NCI-H146 treated with DMSO at 0.1 percent for 48 hours (cell line): ENCODE measurements at regions not wholly inside any gene's neighbourhood (a gene's known extent, or its start where the extent isn't known, plus 50 kb on each side); places are given as distances from the start of the nearest gene placed in this dataset.

ENCODE experiments used
- DNase-seq: peaks from one replicate; lab custom pipeline; 2025; ENCODE audit not compliant: unreplicated experiment; lab: John Stamatoyannopoulos, UW

DNA sequence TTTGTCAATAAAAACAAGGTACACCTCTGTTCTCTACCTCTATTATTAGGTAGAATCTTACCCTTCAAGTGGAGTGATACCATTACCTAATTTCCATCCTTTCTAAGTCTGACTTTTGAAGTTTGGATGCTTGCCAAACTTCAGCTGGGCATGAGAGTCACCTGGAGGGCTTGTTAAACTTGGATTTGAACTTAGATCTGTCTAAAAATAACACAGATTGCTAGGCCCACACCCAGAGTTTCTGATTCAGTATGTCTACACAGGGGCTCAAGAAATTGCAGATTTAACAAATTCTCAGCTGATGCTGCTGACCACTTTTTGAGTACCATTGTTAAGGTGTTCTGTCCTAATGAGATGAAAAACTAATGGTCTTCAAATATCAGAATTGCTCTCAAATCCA is 512.2 kb downstream of the LMO7 start:
- DNase-seq = no peak

DNA sequence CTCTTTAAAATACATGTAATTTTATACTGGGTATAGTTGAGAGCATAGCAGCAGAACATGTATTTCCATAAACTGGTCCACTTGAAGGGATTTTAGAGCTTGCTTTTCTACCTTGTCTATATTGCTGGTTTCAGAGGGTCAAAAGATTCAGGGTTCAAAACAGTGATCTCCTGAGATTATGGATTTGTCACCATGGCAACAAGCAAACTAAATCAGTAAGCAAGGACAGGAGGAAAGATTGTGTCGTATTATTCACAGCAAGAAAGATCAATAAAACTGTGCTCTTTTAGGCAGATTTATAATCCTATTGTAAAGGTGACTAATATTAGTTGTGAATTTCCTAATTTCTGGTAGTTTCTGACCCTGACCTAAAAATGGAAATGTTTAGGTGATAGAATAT is 496.4 kb downstream of the LMO7 start:
- no peak for DNase-seq

DNA sequence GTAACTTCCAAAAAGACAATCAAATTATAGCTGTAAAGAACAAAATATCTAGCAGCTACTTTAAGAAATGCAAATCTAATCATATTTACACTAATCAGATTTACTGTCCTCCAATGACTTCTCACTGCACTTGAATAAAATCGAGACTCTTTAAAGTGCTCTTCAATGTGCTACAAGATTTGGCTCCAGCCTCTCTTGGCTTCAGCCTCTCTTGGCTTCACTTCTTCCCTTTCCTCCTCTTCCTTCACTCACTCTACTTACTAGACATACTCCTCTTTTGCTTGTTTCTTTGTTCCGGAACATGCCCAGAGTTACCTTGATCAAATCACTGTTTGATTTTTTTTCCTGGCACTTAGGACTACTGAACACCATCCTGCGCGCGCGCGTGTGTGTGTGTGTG is 495.4 kb downstream of the LMO7 start:
- DNase-seq = no peak

DNA sequence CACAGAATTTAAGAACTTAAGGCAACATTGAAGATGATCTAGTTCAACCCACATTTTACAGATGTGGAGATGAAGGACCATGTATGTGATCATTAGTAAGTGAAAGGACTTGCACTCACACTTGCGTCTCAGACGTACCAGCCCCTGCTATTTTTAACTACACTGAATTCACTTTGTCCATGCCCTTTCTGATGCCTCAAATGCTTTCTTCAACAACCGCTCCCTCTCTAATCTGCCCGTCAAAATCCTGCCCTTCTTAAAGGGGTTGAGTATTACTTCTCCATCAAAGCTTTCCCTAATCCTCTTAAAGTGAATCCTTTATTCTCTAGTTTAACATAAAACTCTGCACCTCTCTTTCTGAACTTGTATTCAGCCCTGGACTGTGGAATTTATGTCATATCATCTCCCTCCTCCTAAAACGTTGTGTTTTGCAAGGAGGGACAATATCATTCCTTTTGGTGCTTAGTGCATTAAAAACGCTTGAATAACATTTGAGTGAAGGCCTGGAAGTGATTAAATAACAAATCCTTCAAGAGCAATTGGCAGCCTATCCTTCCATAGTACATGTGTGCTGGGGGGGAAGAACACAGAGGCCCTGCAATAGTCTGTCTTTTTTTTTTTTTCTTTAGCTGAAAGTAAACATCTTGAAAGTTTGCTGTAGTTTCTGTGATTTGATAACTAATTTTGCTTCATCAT is 493.3 kb downstream of the LMO7 start:
- no peak for DNase-seq

DNA sequence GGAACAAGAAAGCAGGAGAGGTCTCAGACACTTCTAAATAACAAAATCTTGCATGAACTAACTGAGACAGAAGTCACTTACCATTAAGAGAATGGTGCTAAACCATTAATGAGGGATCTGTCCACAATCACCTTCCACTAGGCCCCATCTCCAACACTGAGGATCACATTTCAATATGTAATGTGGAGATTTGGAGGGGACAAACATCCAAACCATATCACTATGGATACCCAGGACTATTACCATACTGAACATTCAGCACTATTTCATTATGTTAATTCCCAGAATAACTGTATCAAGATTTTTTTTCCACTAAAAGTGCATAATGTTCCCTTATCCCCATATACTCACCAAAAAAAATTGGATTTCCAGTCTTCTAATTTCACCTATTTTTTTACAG is 491.8 kb downstream of the LMO7 start:
- DNase-seq = no peak

DNA sequence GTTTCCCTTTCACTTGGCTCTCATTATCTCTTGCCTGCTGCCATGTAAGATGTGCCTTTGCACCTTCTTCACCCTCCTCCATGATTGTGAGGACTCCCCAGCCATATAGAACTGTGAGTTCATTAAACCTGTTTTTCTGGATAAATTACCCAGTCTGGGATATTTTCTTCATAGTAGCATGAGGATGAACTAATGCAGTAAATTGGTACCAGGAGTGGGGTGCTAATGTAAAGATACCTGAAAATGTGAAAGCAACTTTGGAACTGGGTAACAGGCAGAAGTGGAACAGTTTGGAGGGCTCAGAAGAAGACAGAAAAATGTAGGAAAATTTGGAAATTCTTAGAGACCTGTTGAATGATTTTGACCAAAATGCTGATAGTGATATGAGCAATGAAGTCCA is 487.4 kb downstream of the LMO7 start:
- DNase-seq = no peak

DNA sequence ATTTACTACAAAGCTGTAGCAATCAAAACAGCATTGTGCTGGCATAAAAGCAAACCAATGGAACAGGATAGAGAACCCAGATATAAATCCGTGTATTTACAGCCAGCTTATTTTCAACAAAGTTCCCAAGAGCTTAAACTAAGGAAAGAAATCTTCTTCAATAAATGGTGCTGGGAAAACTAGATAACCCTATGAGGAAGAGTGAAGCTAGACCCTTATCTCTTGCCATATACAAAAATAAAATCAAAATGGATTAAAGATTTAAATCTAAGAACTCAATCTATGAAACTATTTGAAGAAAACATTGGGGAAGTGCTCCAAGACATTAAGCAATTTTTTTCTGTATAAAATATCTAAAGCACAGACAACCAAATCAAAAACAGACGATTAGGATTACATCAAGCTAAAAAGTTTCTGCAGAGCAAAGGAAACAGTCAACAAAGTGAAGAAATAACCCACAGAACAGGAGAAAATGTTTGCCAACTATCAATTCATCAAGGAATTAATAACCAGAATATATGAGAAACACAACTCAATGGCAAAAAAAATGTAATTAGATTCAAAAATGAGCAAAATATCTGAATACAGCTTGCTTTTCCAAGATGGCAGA is 480.7 kb downstream of the LMO7 start:
- DNase-seq = no peak

DNA sequence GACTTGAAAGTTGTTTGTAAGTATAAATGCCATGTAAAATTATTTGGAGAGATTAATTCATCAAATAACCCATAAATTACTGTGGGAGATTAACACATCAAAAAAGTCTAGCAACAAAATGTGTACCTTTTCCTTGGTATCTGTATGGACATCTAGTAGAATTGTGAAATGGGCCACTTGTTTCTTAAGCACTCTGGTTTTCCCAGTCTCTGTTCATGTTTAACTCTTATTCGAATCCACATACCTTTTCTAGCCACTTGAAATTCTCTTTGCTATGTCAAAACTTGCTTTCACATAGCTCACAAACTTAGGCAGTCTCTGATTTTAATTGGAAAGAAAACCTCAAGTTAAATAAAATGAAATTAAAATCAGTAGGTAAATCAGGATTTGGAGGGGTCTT is 470.6 kb downstream of the LMO7 start:
- no peak for DNase-seq

DNA sequence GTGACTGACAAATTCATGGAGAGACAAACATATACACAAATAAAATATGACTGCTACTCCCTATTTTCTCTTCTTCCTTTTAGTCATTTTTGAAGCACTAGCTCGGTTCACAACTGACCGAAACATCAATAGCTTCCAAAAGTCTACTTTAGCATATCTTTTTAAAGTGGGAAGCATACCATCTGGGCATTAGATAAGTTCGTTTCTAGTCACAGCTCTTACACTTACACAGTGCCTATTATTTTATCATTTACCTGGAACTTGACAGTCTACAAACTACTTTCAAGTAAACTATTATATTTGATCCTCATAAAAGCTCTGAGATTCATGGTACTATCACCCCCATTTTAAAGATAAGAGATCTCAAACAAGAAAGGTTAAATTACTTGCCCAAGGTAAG is 458.5 kb downstream of the LMO7 start:
- no peak for DNase-seq

DNA sequence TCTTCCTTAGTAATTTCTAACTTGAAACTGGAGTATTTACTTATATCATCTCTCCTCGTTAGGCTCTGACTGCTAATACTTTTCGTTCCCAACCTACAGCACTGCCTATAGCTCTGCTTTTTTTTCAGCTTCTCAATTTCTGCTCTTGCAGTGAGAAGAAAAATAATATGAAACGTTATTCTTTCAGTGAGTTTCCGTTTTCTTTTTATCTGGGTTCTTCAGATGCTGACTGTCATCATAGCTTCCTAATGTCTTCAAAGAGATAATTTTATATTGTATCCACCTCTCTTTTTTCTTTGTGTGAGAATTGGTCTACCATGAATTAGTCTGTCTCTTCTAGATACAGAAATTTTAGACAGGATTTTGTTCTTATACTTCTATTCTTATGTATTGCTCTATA is 454.9 kb downstream of the LMO7 start:
- DNase-seq = no peak

DNA sequence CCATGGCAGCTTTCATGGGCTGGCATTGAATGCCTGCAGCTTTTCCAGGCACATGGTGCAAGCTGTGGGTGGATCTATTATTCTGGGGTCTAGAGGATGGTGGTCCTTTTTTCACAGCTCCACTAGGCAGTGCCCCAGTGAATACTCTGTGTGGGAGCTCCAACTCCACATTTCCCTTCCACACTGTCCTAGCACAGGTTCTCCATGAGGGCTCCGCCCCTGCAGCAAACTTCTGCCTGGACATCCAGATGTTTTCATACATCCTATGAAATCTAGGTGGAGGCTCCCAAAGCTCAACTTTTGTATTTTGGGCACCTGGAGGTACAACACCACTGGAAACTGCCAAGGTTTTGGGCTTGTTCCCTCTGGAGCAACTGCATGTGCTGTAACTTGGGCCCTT is 450.6 kb downstream of the LMO7 start:
- no peak for DNase-seq

DNA sequence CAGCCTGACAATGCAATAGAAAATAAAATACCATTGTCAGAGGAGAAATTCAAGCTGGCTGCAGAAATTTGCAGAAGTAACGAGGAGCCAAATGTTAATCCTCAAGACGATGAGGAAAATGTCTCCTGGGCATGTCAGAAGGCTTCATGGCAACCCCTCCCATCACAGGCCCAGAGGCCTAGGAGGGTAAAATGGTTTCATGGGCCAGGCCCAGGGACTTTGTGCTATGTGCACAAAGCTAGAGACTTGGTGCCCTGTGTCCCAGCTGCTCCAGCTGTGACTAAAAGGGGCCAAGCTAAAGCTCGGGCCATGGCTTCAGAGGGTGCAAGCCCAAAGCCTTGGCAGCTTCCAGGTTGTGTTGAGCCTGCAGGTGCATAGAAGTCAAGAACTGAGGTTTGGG is 431.7 kb downstream of the LMO7 start:
- DNase-seq = no peak

DNA sequence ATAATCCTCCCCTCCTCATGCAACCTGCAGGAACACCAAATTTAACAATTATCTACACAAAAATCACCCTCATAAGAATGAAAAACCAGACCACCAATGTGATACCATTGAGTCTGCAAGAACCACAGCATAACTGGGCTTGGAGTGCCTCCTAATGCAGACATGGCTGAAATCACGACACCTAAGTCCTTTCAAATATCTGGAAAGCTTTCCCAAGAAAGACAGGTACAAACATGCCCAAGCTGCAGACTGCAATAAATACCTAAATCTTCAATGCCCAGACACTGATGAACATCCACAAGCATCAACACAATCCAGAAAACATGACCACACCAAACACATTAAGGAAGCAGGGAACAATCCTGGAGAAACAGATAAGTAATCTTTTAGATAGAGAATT is 417.1 kb downstream of the LMO7 start:
- no peak for DNase-seq

DNA sequence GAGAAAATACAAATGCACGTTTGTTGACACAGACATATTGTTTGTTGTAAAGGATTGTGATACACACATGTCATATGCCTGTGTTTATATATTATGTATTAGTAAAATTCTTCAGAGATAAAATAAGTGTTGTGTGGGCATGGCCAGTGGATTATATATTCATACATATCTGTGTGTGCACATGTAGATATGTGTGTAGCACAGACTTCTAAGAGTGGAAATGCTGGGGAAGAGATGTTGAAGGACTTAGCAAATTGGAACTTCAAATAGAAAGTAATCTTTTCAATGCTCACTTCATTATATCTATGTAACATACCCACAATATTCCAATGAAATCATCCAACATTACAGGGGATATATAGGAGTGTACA is 413.2 kb downstream of the LMO7 start:
- no peak for DNase-seq

DNA sequence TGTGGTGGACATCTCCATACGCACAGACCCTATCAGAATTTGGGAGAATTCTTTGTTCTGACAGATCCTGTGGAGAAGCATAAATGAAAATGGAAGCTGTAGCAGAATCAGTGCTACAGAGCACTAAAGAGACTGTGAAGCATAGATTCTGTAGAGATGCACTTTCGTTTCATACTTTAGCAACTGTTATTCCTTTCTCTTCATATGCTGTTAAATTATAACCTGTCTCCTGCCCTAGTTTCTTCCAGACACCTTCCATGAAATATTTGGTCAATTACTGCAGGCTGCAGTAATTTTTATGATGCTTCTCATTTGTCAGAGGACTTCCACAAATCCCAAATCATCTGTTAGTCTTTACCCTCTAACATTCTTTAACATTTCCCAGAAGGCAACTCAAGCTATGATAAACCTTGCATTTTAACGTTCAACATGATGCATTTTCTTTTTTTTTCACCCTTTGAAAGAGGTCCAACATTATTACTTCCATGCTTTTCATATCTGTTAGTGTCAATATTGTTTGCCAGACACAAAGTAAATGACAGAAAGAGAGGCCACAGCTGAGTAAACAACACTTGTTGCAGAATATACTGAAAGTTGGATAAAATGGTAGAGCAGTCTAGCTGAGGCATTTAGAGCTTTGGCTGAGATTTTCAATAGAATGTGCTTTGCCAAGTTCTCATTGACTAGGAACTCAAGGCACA is 412.7 kb downstream of the LMO7 start:
- peak; percentile 34 for DNase-seq

DNA sequence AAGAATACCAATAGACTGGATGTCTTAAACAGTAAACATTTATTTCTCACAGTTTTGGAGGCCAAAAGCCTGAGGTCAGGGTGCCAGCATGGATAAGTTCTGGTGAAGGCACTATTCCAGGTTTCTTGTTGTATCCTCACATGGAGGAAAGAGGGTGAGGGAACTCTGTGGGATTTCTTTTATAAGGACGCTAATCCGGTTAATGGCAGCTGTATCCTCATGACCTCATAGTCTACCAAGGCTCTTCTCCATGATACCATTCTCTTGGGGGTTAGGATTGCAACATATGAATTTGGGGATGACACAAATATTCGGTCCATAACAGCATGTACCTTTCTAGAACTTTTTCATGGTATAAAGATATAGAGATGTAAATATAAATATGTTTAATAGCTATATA is 412.0 kb downstream of the LMO7 start:
- DNase-seq = no peak

DNA sequence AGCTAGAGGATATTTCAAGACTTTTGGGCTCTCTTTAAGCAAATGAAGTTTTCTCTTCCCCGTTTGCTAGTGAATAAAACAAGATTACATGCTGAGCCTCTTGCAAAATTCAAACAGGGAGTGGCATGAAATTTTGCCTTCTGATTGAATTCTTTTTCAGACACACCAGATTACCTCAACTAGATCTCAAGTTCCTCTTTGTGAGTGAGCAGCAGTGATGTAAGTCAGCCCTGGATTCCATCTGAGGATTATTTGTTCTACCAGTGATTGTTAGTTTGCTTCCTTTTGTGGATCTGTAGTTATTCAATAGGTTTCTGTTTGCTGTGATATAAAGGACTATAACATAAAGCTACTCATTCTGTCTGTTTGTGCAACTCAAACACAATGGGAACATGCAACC is 407.7 kb downstream of the LMO7 start:
- no peak for DNase-seq

DNA sequence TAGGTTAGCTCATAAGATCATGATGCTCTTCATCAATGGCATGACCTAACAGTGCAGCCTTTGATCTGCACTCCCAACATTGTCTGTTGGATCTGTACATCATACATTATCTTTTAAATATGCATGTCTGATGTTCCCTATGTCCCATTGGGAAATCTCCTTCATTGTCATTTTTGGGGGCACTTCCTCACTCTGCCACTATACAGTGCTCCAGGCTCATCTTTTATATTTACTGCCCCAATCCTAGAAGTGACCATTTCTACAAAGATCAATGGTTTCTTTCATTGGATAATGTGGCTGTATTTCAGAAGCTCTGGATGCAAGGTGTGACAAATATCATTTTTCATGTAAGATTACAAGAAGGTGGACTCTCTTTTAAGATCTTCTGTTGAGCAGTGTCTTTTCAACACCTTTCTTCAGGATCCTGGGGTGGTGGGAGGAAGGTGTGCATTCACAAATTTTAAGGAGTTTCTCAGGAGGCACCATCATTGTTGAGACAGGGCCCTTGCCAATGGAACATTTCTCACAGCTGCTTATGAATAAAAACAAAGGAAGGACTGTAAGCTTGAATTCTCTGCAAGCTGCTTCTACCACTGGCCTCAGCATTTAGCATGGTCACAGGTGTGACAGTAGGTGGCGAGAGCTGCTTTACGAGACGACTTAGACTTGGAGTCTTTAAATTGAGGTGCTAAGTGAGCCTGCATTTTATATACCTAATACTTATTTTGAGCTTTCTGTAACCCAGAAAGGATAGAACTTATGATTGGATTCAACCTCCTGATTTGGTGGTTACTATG is 403.0 kb downstream of the LMO7 start:
- no peak for DNase-seq

DNA sequence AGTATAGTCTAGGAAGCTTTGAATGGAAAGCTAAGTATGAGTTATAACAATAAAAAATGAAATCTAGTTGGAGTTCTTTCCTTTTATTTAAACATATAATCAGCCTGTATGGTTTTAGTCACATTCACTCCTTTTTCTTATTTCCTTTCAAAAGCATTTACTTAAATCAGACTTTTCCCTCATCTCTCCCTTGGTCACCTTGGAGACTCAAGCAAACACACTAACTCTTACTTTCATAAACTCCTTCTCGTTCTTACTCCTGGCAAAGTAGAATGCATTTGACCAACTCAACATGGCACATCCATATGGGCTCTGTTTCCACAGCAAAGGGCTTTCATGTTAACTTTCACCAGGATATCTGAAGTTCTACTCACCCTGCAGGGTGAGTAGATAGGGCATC is 400.0 kb downstream of the LMO7 start:
- DNase-seq = no peak

DNA sequence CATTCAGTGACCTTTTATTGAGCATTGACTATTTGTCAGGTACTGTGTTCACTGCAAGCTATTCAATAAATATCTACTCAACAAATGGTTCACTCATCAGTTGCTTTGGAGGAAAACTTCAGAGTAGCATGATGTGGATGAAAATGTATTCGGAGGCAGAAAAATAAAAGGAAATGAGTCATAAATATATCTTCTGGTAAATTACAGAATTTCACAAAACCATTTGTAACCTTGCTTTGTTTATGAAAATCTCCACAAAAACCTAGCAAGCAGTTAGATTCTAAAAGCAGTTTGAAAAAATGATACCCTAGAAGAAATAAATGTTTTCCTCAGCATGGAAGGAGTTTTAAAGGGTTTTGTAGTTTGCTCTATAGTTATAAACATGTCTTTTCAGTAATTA is 399.6 kb downstream of the LMO7 start:
- no peak for DNase-seq

DNA sequence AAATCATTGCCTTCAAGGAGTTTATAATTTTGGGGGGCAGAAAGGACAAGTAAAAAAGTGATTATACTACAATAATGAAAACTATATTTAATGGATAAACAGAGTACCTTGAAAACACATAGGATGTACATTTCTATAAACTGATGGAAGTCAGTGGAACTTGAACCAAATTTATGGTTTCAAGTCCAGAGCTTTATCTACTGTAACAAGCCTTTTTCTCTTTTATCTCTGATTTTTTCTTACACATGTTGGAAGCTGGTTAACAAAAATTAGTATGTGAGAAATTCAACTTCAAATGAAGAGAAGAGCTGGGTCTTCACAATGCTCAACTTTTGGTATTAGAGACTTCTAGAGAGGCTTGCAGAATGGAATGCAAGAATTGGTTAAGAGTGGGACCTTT is 393.6 kb downstream of the LMO7 start:
- no peak for DNase-seq

DNA sequence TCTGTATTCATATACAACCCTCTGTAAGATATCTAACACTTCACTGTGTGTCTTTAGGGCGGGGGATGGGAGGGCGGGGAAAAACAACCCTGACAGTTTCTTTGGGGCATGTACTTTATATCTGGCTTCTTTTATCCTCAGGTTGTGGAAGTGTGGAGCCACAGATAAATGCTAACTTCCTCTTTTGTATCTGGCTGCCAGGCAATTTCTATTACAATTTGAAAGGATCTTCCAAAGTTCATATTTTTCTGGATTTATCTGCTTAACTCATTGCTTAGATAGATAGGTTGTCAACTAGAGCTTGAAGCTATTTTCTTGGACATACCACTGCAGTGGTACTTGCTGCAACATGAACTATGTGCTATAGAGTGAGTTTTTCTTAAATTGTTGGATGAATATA is 393.0 kb downstream of the LMO7 start:
- no peak for DNase-seq
